Stimulated activated effector memory CD8-positive, alpha-beta T cell treated with anti-CD3 and anti-CD28 coated beads, Interleukin-12 subunit alpha, Interleukin-12 subunit beta, amount 100 ng/mL, for 72 hours (primary cell): ENCODE measurements at regions not wholly inside any gene's neighbourhood (a gene's known extent, or its start where the extent isn't known, plus 50 kb on each side); places are given as distances from the start of the nearest gene placed in this dataset.

Experiments used
- ATAC-seq: fragments of 150-1000 bp; cut with Tn5 transposase; 2 replicates; pipeline ENCODE4 v1.10.0; 2021
- DNase-seq, 2 donors: peaks; one replicate each; pipeline ENCODE4 v3.0.0; 2021 to 2022; ENCODE audit warnings: low spot score in 2 of 2
- H3K27ac Mint-ChIP-seq: one replicate; pipeline ENCODE4 v1.8.0; 2022; ENCODE audit warnings: mild to moderate bottlenecking, mixed read lengths
- H3K36me3 Mint-ChIP-seq: one replicate; pipeline ENCODE4 v1.8.0; 2022; ENCODE audit warnings: mild to moderate bottlenecking, mixed read lengths
- H3K4me1 Mint-ChIP-seq: one replicate; pipeline ENCODE4 v1.8.0; 2022; ENCODE audit warnings: mixed read lengths
- H3K4me3 Mint-ChIP-seq: one replicate; pipeline ENCODE4 v1.8.0; 2022; ENCODE audit warnings: mild to moderate bottlenecking, mixed read lengths
- H3K9me3 Mint-ChIP-seq: one replicate; pipeline ENCODE4 v1.8.0; 2022; ENCODE audit warnings: mixed read lengths

- Mint-ChIP-seq H3K4me3 (no peak overlapping the region), H3K36me3 (no peaks in the 10 kb centered on the region), H3K27ac (no peak overlapping the region), H3K4me1 (no peaks in the 10 kb centered on the region), H3K9me3 (peaks cover 8% of the 10 kb centered on the region)
- no peak for DNase-seq
- no peak for ATAC-seq
Observed at GRCh38 chr2:16378031-16378430, 287.6 kb downstream of the CYRIA start.

GRCh38 chr2:16375981-16376380, 289.7 kb downstream of the CYRIA start:
- DNase-seq (no peak), ATAC-seq (no peak)
- no peaks in the 10 kb centered on the region for H3K36me3 Mint-ChIP-seq
- H3K27ac Mint-ChIP-seq: no peak overlapping the region
- H3K4me1 Mint-ChIP-seq: no peaks in the 10 kb centered on the region
- no peak overlapping the region for H3K4me3 Mint-ChIP-seq
- peaks cover 8% of the 10 kb centered on the region for H3K9me3 Mint-ChIP-seq

GRCh38 chr2:16375351-16375750, 290.3 kb downstream of the CYRIA start:
- no peak overlapping the region for H3K27ac Mint-ChIP-seq
- DNase-seq (no peak), ATAC-seq (no peak)
- H3K9me3 Mint-ChIP-seq: peaks cover 8% of the 10 kb centered on the region
- no peak overlapping the region for H3K4me3 Mint-ChIP-seq
- H3K36me3 Mint-ChIP-seq: no peaks in the 10 kb centered on the region
- H3K4me1 Mint-ChIP-seq: no peaks in the 10 kb centered on the region

GRCh38 chr2:16374671-16375070, 291.0 kb downstream of the CYRIA start:
- Mint-ChIP-seq H3K36me3 (no peaks in the 10 kb centered on the region), H3K9me3 (peaks cover 8% of the 10 kb centered on the region), H3K4me3 (no peak overlapping the region), H3K27ac (no peak overlapping the region), H3K4me1 (no peaks in the 10 kb centered on the region)
- no peak for DNase-seq
- no peak for ATAC-seq

GRCh38 chr2:16373341-16373740, 292.3 kb downstream of the CYRIA start:
- no peak for ATAC-seq
- peaks cover 7% of the 10 kb centered on the region for H3K9me3 Mint-ChIP-seq
- no peak for DNase-seq
- H3K4me1 Mint-ChIP-seq: no peaks in the 10 kb centered on the region
- no peak overlapping the region for H3K4me3 Mint-ChIP-seq
- H3K36me3 Mint-ChIP-seq: no peaks in the 10 kb centered on the region
- no peak overlapping the region for H3K27ac Mint-ChIP-seq

GRCh38 chr2:16371751-16372150, 293.9 kb downstream of the CYRIA start:
- no peak overlapping the region for H3K4me3 Mint-ChIP-seq
- H3K27ac Mint-ChIP-seq: no peak overlapping the region
- DNase-seq (no peak), ATAC-seq (no peak)
- peaks cover 5% of the 10 kb centered on the region for H3K9me3 Mint-ChIP-seq
- H3K36me3 Mint-ChIP-seq: no peaks in the 10 kb centered on the region
- H3K4me1 Mint-ChIP-seq: no peaks in the 10 kb centered on the region

- ATAC-seq (no peak), DNase-seq (no peak)
- no peak overlapping the region for H3K4me3 Mint-ChIP-seq
- H3K4me1 Mint-ChIP-seq: no peaks in the 10 kb centered on the region
- no peak overlapping the region for H3K27ac Mint-ChIP-seq
- H3K9me3 Mint-ChIP-seq: peaks cover 3% of the 10 kb centered on the region
- no peaks in the 10 kb centered on the region for H3K36me3 Mint-ChIP-seq
Observed at GRCh38 chr2:16368951-16369350, 296.7 kb downstream of the CYRIA start.

- DNase-seq (no peak), ATAC-seq (no peak)
- no peaks in the 10 kb centered on the region for H3K36me3 Mint-ChIP-seq
- no peaks in the 10 kb centered on the region for H3K4me1 Mint-ChIP-seq
- no peaks in the 10 kb centered on the region for H3K9me3 Mint-ChIP-seq
- no peak overlapping the region for H3K27ac Mint-ChIP-seq
- H3K4me3 Mint-ChIP-seq: no peak overlapping the region
Observed at GRCh38 chr2:16368328-16368727, 297.3 kb downstream of the CYRIA start.

- no peaks in the 10 kb centered on the region for H3K36me3 Mint-ChIP-seq
- no peaks in the 10 kb centered on the region for H3K4me1 Mint-ChIP-seq
- DNase-seq (no peak), ATAC-seq (no peak)
- H3K27ac Mint-ChIP-seq: no peak overlapping the region
- H3K9me3 Mint-ChIP-seq: no peaks in the 10 kb centered on the region
- H3K4me3 Mint-ChIP-seq: no peak overlapping the region
Observed at GRCh38 chr2:16365366-16365765, 300.3 kb downstream of the CYRIA start.

GRCh38 chr2:16363581-16363980, 302.1 kb downstream of the CYRIA start:
- no peak overlapping the region for H3K27ac Mint-ChIP-seq
- no peak for DNase-seq

GRCh38 chr2:16362611-16363010, 303.0 kb downstream of the CYRIA start:
- Mint-ChIP-seq H3K27ac (no peak overlapping the region), H3K36me3 (no peaks in the 10 kb centered on the region), H3K9me3 (no peaks in the 10 kb centered on the region), H3K4me3 (no peak overlapping the region), H3K4me1 (no peaks in the 10 kb centered on the region)
- ATAC-seq: no peak
- DNase-seq: no peak

More at GRCh38 chr2:16363581-16363980, 302.1 kb downstream of the CYRIA start:
- Mint-ChIP-seq H3K9me3 (no peaks in the 10 kb centered on the region), H3K36me3 (no peaks in the 10 kb centered on the region), H3K4me3 (no peak overlapping the region), H3K4me1 (no peaks in the 10 kb centered on the region)
- no peak for ATAC-seq

GRCh38 chr2:16361261-16361995, 304.2 kb downstream of the CYRIA start:
- ATAC-seq: no peak
- Mint-ChIP-seq H3K36me3 (no peaks in the 10 kb centered on the region), H3K9me3 (peaks cover 1% of the 10 kb centered on the region), H3K4me1 (no peaks in the 10 kb centered on the region), H3K27ac (no peak overlapping the region), H3K4me3 (no peak overlapping the region)
- DNase-seq: no peak

- DNase-seq: no peak
- Mint-ChIP-seq H3K36me3 (no peaks in the 10 kb centered on the region), H3K4me3 (no peak overlapping the region), H3K9me3 (peaks cover 6% of the 10 kb centered on the region), H3K4me1 (no peaks in the 10 kb centered on the region), H3K27ac (no peak overlapping the region)
- no peak for ATAC-seq
Observed at GRCh38 chr2:16359961-16360360, 305.7 kb downstream of the CYRIA start.

- peaks cover 6% of the 10 kb centered on the region for H3K9me3 Mint-ChIP-seq
- no peaks in the 10 kb centered on the region for H3K36me3 Mint-ChIP-seq
- H3K27ac Mint-ChIP-seq: no peak overlapping the region
- H3K4me3 Mint-ChIP-seq: no peak overlapping the region
- H3K4me1 Mint-ChIP-seq: no peaks in the 10 kb centered on the region
- ATAC-seq: no peak
- DNase-seq: no peak
Observed at GRCh38 chr2:16357188-16357587, 308.4 kb downstream of the CYRIA start.

- ATAC-seq (no peak), DNase-seq (no peak)
- H3K4me3 Mint-ChIP-seq: no peak overlapping the region
- H3K9me3 Mint-ChIP-seq: peaks cover 13% of the 10 kb centered on the region
- no peaks in the 10 kb centered on the region for H3K4me1 Mint-ChIP-seq
- H3K27ac Mint-ChIP-seq: no peak overlapping the region
- H3K36me3 Mint-ChIP-seq: no peaks in the 10 kb centered on the region
Observed at GRCh38 chr2:16351541-16351940, 314.1 kb downstream of the CYRIA start.

GRCh38 chr2:16351137-16351536, 314.5 kb downstream of the CYRIA start:
- DNase-seq (no peak), ATAC-seq (no peak)
- no peaks in the 10 kb centered on the region for H3K36me3 Mint-ChIP-seq
- H3K9me3 Mint-ChIP-seq: peaks cover 10% of the 10 kb centered on the region
- no peaks in the 10 kb centered on the region for H3K4me1 Mint-ChIP-seq
- no peak overlapping the region for H3K4me3 Mint-ChIP-seq
- no peak overlapping the region for H3K27ac Mint-ChIP-seq

- Mint-ChIP-seq H3K4me3 (no peak overlapping the region), H3K27ac (no peak overlapping the region), H3K36me3 (no peaks in the 10 kb centered on the region), H3K4me1 (no peaks in the 10 kb centered on the region), H3K9me3 (peaks cover 8% of the 10 kb centered on the region)
- ATAC-seq (no peak), DNase-seq (no peak)
Observed at GRCh38 chr2:16350211-16350610, 315.4 kb downstream of the CYRIA start.
